Chondrocyte (in vitro differentiated cells): ENCODE measurements at regions not wholly inside any gene's neighbourhood (a gene's known extent, or its start where the extent isn't known, plus 50 kb on each side); places are given as distances from the start of the nearest gene placed in this dataset.
"Not testable (repeated sequence)": the region's sequence is repeated elsewhere in the genome, so short reads cannot be mapped to it uniquely, and the experiment has no call there.

ENCODE experiments used
- DNase-seq: peaks from one replicate; pipeline ENCODE4 v3.0.0; 2021; ENCODE audit warnings: mixed read lengths, low spot score
- H3K27ac Mint-ChIP-seq: one replicate; pipeline ENCODE4 v1.8.0; 2021; ENCODE audit warnings: mild to moderate bottlenecking, moderate library complexity, mixed read lengths; ENCODE audit not compliant: unreplicated experiment
- H3K27me3 Mint-ChIP-seq: 2 replicates; pipeline ENCODE4 v1.8.0; 2021; ENCODE audit warnings: low read depth, mixed read lengths
- H3K36me3 Mint-ChIP-seq: 2 replicates; pipeline ENCODE4 v1.8.0; 2021; ENCODE audit warnings: low read depth, mixed read lengths
- H3K4me1 Mint-ChIP-seq: 2 replicates; pipeline ENCODE4 v1.8.0; 2021; ENCODE audit warnings: low read depth, mild to moderate bottlenecking, mixed read lengths
- H3K4me3 Mint-ChIP-seq: one replicate; pipeline ENCODE4 v1.8.0; 2021; ENCODE audit warnings: mild to moderate bottlenecking, moderate library complexity, mixed read lengths; ENCODE audit not compliant: unreplicated experiment
- H3K9me3 Mint-ChIP-seq: 2 replicates; pipeline ENCODE4 v1.8.0; 2021; ENCODE audit warnings: low read depth, mixed read lengths
- TF ChIP-seq, protein P1 (sequence below): fragments of 200-600 bp; sonication (generic); IDR thresholded peaks from 2 replicates; pipeline ENCODE4 v1.5.0; 2021; ENCODE audit warnings: antibody characterized with exemption, mild to moderate bottlenecking, moderate library complexity

DNA sequence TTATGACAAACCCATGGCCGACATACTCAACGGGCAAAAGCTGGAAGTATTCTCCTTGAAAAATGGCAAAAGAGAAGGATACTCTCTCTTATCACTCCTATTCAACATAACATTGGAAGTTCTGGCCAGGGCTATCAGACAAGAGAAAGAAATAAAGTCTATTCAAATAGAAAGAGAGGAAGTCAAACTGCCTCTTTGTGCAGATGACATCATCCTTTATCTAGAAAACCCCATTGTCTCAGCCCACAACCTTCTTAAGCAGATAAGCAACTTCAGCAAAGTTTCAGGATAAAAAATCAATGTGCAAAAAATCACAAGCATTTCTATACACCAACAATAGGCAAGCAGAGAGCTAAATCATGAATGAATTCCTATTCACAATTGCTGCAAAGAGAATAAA lies 1799.9 kb upstream of the ACO1 start:
- Mint-ChIP-seq H3K9me3 (peaks cover 7% of the 10 kb centered on the region), H3K4me1 (no peaks in the 10 kb centered on the region), H3K4me3 (no peak overlapping the region), H3K36me3 (no peaks in the 10 kb centered on the region), H3K27me3 (peaks cover 4% of the 10 kb centered on the region), H3K27ac (no peak overlapping the region)
- DNase-seq: no peak
- TF ChIP-seq, protein P1, sequence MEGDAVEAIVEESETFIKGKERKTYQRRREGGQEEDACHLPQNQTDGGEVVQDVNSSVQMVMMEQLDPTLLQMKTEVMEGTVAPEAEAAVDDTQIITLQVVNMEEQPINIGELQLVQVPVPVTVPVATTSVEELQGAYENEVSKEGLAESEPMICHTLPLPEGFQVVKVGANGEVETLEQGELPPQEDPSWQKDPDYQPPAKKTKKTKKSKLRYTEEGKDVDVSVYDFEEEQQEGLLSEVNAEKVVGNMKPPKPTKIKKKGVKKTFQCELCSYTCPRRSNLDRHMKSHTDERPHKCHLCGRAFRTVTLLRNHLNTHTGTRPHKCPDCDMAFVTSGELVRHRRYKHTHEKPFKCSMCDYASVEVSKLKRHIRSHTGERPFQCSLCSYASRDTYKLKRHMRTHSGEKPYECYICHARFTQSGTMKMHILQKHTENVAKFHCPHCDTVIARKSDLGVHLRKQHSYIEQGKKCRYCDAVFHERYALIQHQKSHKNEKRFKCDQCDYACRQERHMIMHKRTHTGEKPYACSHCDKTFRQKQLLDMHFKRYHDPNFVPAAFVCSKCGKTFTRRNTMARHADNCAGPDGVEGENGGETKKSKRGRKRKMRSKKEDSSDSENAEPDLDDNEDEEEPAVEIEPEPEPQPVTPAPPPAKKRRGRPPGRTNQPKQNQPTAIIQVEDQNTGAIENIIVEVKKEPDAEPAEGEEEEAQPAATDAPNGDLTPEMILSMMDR: no peak

DNA sequence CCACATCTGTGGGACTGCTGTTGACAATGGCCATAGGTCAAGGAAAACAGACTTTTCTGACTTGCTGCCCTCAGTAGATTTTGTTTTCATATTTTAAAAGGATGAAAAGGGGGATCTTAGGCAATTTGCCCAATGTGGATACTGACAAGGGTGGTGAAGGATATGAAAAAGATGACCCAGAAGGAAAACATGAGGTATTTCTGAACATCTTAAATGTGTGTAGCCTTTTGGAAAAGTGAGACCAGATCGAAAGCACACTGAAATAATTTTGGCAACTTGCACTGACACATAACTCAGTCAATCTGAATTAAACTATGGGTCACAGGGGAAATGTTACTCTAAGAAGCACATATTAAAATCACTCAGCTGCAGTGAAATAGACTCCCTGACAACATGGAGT lies 1793.0 kb upstream of the ACO1 start:
- H3K27ac Mint-ChIP-seq: no peak overlapping the region
- H3K4me1 Mint-ChIP-seq: no peaks in the 10 kb centered on the region
- no peaks in the 10 kb centered on the region for H3K36me3 Mint-ChIP-seq
- no peak for DNase-seq
- peaks cover 5% of the 10 kb centered on the region for H3K9me3 Mint-ChIP-seq
- no peaks in the 10 kb centered on the region for H3K27me3 Mint-ChIP-seq
- no peak overlapping the region for H3K4me3 Mint-ChIP-seq
- TF ChIP-seq, protein P1: no peak

DNA sequence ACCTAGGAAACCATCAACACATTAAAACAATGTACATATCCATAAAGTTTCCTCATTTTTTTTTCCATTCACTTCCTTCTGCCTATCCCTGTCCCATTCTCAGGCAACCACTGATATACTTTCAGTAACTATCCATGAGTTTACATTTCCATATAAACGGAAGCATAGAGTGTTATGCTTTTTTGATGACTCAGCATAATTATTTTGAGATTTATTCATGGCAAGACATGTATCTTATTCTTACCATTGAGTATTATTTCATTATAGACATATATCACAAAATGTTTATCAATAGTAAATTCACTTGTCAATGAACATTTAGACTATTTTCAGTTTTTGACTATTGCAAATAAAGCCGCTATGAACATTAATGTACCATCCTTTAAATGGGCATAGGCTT lies 1786.8 kb upstream of the ACO1 start:
- Mint-ChIP-seq H3K27ac (no peak overlapping the region), H3K27me3 (no peaks in the 10 kb centered on the region), H3K36me3 (no peaks in the 10 kb centered on the region), H3K9me3 (peaks cover 5% of the 10 kb centered on the region), H3K4me3 (no peak overlapping the region), H3K4me1 (no peaks in the 10 kb centered on the region)
- no peak for DNase-seq
- TF ChIP-seq, protein P1: no peak

DNA sequence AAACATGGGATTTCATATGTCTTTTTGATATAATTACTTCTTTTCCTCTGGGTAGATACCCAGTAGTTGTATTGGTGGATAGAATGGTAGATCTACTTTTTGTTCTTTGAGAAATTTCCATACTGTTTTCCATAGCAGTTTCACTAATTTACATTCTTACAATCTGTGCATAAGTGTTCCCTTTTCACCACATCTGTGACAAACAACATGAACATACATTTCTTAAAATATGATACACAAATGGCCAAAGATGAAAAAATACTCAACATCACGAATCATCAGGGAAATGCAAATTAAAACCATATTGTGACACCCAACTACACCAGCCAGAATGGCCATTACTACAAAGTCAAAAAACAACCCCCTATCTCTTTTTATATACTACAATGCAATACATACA lies 1778.5 kb upstream of the ACO1 start:
- H3K27ac Mint-ChIP-seq: no peak overlapping the region
- H3K36me3 Mint-ChIP-seq: no peaks in the 10 kb centered on the region
- H3K9me3 Mint-ChIP-seq: peaks cover 3% of the 10 kb centered on the region
- H3K27me3 Mint-ChIP-seq: peaks cover 3% of the 10 kb centered on the region
- DNase-seq: no peak
- H3K4me1 Mint-ChIP-seq: no peaks in the 10 kb centered on the region
- TF ChIP-seq, protein P1: no peak
- H3K4me3 Mint-ChIP-seq: no peak overlapping the region

DNA sequence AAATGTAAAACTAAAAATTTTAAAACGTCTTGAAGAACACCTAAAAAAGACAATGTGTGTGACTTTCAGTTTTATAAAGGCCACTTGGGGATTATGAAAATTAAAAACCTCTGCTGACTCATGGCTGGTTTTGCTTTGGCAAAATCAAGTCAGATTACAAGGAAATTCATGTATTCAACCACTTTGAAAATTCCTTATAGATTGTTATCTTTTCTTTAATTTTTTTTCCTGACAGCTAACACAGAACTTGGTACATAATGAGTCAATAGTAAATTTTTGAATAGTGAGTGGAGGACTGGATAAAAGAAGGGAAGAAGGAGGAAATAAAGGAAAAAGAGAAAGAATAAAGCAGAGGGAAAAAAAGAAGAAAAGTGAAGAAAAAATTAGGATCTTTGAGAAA lies 1774.7 kb upstream of the ACO1 start:
- no peak overlapping the region for H3K27ac Mint-ChIP-seq
- TF ChIP-seq, protein P1: no peak
- H3K4me3 Mint-ChIP-seq: no peak overlapping the region
- no peaks in the 10 kb centered on the region for H3K4me1 Mint-ChIP-seq
- no peaks in the 10 kb centered on the region for H3K36me3 Mint-ChIP-seq
- no peaks in the 10 kb centered on the region for H3K9me3 Mint-ChIP-seq
- DNase-seq: no peak
- H3K27me3 Mint-ChIP-seq: peaks cover 7% of the 10 kb centered on the region

DNA sequence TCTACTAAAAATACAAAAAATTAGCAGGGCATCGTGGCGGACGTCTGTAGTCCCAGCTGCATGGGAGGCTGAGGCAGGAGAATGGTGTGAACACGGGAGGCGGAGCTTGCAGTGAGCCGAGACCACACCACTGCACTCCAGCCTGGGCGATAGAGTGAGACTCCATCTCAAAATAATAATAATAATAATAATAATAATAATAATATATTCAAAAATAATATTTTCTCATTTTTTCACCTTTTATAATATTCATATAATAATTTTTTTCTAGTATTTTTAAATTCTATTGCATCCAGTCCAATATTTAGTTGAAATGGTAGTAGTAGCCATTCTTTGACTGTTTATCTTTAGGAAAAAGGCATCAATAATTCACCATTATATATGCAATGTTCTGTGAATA lies 1767.7 kb upstream of the ACO1 start:
- not testable (repeated sequence) for DNase-seq, H3K36me3 Mint-ChIP-seq, H3K9me3 Mint-ChIP-seq, H3K27me3 Mint-ChIP-seq, H3K27ac Mint-ChIP-seq, H3K4me3 Mint-ChIP-seq, H3K4me1 Mint-ChIP-seq
